Bone marrow (tissue), 2 donors: ENCODE measurements at regions not wholly inside any gene's neighbourhood (a gene's known extent, or its start where the extent isn't known, plus 50 kb on each side); places are given as distances from the start of the nearest gene placed in this dataset.

Source experiments
- DNase-seq, 2 donors: peaks; one replicate each; lab custom pipeline; 2025; lab: John Stamatoyannopoulos, UW

DNA sequence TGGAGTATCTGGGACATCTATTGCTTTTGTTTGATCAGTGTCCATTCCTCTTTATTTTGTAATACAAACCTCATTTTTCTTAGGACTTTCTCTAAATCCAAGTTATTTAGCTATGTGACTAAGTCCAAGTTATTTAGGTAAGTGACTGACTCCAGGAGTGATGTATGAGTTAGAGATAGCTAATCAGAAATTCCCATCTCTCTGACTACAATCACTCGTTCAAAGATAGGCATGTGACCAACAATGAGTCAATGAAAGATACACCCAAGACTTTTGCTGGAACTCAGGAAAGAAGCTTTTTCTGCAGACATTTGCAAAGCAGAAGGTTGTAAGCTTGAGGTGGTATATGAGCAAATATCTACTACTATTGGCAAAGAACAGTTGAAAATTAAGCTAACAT, 72.5 kb upstream of the KCNIP4 start:
- no peak for DNase-seq

- no peak for DNase-seq
Observed at GRCh38 chr4:22020129-22020528, 71.6 kb upstream of the KCNIP4 start.

DNA sequence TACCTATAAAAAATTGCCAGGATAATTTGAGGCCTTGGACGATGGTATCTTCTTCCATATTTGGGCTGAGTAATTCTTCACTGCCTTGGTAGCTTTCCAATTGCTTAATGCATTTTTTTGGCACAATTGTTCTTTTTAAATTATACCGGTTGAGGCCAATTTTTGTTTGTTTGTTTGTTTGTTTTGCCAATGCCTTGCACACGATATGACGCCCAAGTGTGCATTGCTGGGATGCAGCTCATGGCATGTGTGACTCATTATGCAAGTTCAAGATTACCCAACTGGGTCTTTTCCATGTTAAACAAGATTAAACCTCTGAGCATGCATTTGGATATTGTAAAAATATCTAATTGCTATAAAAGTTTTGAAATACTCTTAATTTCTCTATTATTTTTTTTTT, 71.1 kb upstream of the KCNIP4 start:
- no peak for DNase-seq

- no peak for DNase-seq
Observed at GRCh38 chr4:22014222-22014741, 65.7 kb upstream of the KCNIP4 start.

- no peak for DNase-seq
Observed at GRCh38 chr4:22003878-22004277, 55.3 kb upstream of the KCNIP4 start.
